Dermis microvascular lymphatic vessel endothelial cell (primary cell): ENCODE measurements at regions not wholly inside any gene's neighbourhood (a gene's known extent, or its start where the extent isn't known, plus 50 kb on each side); places are given as distances from the start of the nearest gene placed in this dataset.
"Not testable (repeated sequence)": the region's sequence is repeated elsewhere in the genome, so short reads cannot be mapped to it uniquely, and the experiment has no call there.

ENCODE experiments used
- DNase-seq, 2 donors: peaks; one replicate each; pipeline versions ENCODE4 v3.0.0 to v3.0.0-alpha.2; 2010; ENCODE audit warnings: low read depth in 2 of 2

DNA sequence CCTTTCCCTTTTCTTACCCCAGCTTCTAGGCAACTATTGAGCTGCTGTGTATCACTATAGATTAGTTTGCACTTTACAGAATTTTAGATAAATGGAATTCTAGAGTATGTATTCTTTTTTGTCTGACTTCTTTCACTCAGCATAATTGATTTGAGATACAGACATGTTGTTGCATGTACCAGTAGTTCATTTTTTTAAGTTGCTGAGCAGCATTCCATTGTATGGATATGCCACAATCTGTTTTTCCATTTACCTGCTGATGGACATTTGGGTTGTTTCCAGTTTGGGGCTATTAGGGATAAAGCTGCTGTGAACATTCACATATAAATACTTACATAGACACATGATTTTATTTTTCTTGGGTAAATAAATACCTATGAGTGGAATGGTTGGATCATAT, 135.7 kb downstream of the IGF1 start:
- no peak for DNase-seq

- DNase-seq = peak in 1 of 2 donors; percentile 19
These were observed 136.8 kb downstream of the IGF1 start for GRCh38 chr12:102343361-102344121.

DNA sequence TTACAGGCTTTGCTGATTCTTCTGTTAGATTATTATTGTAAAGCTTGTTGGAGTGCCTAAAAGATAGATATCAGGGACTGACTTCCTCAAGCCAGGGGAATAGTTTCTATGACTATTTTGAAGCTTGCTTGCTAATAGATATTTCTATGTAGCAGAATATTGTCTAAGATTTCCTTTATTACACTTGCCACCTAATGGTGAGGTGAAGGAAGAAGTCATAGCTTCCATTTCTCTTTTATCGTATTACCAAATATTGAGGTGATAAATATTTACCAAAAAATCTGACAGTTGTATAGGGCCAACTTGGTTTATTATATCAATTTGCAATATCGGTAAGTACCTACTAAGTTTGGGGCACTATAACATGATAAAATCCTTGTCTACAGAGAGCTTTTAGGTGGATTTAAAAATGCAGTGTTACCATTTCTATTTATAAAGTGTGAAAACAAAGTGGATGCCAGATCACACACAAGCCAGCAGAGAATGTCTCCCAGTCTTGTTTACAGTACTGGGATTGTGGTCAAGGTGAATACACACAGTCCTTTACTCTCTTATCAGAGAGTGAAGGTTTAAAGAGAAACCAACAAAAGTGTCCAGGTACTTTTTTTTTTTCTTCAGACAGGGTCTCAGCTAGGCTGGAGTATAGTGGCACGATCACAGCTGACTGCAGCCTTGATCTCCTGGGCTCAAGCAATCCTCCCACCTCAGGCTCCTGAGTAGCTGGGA, 137.9 kb downstream of the IGF1 start:
- DNase-seq = no peak

DNA sequence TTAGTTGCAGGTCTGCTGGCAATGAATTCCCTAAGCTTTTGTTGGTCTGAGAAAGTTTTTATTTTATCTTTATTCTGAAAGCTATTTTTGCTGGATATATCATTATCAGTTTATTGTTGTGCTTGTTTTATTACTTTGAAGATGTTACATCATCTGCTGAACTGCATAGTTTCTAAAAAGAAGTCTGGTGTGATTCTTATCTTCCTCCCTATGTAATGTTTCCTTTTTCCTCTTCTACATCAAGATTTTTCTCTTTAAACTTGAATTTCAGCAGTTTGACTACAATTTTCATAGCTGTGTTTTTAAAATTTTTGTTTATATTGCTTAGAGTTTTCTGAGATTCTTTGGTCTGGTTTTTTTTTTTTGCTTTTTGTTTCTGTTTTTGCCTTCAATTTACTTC, 137.1 kb upstream of the PMCH start:
- no peak for DNase-seq

GRCh38 chr12:102331419-102331818, 133.8 kb upstream of the PMCH start:
- no peak for DNase-seq

DNA sequence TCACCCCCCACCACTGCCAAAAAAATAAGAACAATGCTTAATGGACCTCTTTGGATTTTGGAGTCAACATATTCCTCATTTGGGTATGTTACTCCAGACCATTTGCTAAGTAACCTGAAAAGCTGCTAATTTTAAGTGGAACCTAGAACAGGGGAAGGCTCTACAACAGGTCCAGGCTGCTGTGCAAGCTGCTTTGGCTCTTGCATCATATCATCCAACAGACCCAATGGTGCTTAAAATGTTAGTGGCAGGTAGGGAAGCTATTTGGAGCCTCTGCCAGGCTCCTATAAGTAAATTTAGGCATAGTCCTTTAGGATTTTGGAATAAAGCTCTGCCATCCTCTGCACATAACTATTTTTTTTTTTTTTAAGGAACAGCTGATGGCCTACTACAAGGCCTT, 132.2 kb upstream of the PMCH start:
- DNase-seq = no peak

DNA sequence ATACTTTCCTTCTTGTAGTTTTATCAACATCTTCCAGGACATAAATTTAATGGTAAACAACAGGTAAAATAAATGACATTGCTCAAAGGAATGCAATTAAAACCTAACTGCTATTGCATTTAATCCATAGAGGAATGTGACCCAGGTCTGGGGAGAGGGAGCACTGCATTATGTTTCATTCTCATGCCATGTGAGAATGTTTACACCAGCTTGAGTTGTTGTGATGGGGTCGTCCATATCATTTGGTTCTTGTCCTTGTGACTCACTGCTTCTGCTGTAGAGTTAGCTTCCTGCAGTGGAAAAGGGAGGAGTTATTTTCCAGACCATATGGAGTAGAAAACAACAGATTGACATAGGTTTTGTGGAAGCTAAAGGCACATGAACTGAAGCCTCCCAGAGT, 129.3 kb upstream of the PMCH start:
- no peak for DNase-seq

- not testable (repeated sequence) for DNase-seq
These were observed 127.5 kb upstream of the PMCH start for GRCh38 chr12:102325108-102325507.

- DNase-seq = no peak
These were observed 126.2 kb upstream of the PMCH start for GRCh38 chr12:102323799-102324198.

DNA sequence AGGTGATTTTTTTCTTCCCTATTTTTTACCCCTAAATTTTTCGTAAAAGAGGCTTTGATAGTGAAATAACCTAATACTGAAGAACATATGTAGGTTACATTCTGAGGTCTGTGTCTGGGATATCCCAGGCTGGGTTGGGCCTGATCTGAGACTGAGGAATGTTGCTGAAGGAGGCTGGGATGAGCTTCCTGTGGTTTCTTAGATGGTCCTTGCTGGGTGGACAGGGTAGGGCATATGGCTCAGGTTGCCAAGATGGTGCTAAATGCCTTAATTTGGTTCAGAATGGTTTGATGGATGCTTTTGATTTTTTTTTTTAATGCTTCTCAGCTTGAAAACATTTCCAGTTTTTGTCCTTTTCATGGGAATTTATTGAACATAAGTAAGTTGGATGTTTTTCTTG, 124.6 kb upstream of the PMCH start:
- no peak for DNase-seq

DNA sequence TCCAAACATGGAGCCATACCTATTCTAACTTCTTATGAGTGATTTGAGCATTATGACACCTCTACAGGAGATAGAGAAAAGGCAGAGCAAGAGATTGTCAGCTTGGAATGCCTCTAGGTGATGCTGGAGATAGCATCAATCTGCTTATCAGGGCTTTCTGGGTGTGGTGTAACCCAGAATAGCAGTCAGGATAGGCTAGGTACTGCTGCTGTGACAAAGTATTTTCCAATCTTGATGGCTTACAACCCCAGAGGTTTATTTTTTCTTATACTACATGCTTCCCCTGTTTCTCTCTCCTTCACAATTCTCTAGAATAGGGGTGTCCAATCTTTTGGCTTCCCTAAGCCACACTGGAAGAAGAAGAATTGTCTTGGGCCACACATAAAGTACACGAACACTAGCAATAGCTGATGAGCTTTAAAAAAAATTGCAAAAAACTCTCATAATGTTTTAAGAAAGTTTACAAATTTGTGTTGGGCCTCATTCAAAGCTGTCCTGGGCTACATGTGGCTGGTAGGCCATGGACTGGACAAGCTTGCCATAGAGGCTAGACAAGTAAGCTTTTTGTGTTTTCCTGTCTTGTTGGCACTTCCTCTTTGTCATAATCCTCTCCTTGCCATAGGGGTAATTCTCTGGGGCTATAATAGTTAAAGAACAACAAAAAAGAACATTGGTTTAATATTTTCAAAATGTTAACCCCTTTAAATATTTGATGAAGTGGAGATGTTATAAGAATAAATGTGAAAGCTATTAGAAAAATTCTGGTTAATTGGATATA, 123.9 kb upstream of the PMCH start:
- DNase-seq = no peak

GRCh38 chr12:102317155-102317554, 119.5 kb upstream of the PMCH start:
- no peak for DNase-seq

DNA sequence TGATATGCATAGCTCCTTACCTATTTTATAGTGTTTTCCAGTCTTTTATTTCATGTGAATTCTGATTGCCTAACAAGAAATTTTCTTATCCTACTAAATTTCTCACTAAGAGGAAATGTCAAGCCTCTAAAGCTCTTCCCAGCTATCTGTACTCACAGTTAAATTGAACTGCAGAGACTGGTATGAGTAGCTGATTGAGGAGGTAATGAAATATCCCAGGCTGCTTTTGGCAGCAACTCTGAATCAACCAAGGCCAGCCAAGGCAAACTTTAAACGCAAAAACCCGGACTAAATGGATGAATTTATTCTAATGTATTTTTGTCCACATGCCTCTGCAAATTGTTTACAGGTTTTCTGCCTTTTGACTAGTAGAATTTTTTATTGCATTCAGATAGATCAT, 119.1 kb upstream of the PMCH start:
- no peak for DNase-seq

GRCh38 chr12:102314821-102315220, 117.2 kb upstream of the PMCH start:
- DNase-seq = no peak

GRCh38 chr12:102313116-102313971, 115.7 kb upstream of the PMCH start:
- DNase-seq = not testable (repeated sequence)

- DNase-seq = no peak
These were observed 107.9 kb upstream of the PMCH start for GRCh38 chr12:102305486-102305885.

DNA sequence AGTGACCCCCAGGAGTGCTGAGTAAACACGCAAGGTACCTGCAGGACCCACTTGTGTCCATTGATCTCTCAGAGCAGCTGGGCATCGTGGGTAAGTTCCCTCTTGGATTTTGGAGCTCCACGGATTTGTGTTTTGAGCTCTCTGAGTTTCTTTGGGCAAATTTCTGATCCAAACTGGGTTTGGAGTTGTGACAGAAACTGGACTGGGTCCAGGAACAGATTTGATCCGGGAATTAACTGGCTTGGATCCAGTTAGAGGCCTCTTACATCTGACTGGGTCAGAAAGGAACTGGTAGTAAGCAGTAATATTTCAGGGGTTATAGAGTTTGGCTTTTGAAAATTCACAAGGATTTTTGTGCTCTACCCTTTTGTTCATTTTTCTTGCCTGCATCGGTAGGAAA, 107.0 kb upstream of the PMCH start:
- not testable (repeated sequence) for DNase-seq

DNA sequence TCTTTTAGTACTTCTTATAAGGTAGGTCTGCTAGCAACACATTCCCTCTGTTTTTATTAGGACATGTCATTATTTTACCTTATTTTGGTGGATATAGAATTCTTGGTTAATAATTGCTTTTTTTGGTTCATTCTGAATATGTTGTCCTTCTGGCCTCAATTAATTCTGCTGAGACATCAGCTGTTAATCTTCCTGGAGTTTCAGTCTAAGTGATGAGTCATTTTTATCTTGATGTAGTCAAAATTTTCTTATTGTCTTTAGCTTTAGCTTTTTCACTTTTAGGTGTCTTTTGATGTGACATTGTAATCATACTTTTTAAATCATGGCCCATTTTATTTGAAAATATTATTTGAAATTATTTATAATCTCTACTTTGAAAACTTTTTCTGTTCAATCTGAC, 104.9 kb upstream of the PMCH start:
- DNase-seq = no peak

GRCh38 chr12:102301547-102301946, 103.9 kb upstream of the PMCH start:
- DNase-seq = no peak

- DNase-seq = peak; percentile 40 to 55
These were observed 103.3 kb upstream of the PMCH start for GRCh38 chr12:102300824-102301461.

DNA sequence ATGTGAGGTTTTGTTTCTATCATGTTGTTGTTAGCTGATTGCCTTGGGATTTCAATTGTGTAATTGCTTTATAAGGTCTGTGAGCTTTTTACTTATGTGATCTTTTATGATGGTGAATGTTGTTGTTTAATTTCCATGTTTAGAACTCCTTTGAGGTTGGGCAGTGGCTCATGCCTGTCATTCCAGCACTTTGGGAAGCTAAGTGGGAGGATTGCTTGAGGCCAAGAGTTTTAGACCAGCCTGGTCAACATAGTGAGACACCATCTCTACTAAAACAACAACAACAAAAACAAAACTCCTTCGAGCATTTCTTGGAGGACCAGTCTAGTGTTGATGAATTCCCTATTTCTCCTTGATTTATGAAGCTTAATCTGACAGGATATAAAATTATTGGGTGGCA, 102.1 kb upstream of the PMCH start:
- DNase-seq = no peak
